B cell (primary cell): ENCODE measurements at regions not wholly inside any gene's neighbourhood (a gene's known extent, or its start where the extent isn't known, plus 50 kb on each side); places are given as distances from the start of the nearest gene placed in this dataset.

Experiments used
- EZH2 ChIP-seq: IDR thresholded peaks from 2 replicates; pipeline ENCODE4 v1.6.1; 2012; ENCODE audit warnings: borderline replicate concordance, low read depth, mild to moderate bottlenecking, moderate library complexity, low read length; ENCODE audit not compliant: insufficient read depth, poor library complexity, severe bottlenecking
- TF ChIP-seq, protein P1 (sequence below): fragments of 200-600 bp; IDR thresholded peaks from one replicate; pipeline ENCODE4 v1.8.0; 2022; ENCODE audit warnings: antibody characterized with exemption, mild to moderate bottlenecking

DNA sequence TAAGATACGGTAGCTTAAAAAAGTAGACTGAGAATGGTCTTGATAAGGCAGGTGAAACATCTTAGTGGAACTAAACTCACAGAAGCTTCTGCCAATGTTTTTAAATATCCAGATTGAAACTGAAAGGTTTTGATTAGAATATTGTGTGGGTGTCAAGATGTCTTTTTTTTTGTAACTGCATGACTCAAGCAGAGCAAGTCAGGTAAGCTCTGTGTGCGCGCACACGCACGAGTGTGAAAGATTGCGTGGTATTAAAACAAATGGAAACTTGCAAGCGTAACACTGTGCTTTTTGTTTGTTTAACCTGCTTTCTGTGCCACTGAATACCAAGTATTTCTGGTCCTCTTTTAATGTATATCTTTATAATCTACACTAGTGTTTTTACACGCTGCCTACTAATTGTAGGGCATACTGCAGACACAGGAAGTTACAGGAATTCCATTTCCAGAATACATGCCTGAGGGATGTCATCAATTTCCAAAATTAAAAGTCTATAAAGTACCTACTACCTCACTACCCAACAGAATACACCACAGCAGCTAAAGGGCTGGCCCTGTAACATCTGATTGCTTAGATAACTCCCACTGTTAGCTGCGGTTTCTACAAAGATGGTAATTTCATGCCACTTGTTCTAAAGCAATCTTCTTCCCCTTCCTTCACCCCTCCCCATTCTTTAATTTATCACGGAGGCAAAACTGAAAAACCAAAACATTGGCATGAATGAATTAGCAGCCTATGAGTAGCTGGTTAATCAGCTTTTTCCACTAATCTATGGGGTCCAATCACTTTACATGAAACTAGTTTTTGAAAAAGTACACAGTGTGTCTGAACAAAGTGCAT is 472.8 kb downstream of the SHQ1 start:
- TF ChIP-seq, protein P1, sequence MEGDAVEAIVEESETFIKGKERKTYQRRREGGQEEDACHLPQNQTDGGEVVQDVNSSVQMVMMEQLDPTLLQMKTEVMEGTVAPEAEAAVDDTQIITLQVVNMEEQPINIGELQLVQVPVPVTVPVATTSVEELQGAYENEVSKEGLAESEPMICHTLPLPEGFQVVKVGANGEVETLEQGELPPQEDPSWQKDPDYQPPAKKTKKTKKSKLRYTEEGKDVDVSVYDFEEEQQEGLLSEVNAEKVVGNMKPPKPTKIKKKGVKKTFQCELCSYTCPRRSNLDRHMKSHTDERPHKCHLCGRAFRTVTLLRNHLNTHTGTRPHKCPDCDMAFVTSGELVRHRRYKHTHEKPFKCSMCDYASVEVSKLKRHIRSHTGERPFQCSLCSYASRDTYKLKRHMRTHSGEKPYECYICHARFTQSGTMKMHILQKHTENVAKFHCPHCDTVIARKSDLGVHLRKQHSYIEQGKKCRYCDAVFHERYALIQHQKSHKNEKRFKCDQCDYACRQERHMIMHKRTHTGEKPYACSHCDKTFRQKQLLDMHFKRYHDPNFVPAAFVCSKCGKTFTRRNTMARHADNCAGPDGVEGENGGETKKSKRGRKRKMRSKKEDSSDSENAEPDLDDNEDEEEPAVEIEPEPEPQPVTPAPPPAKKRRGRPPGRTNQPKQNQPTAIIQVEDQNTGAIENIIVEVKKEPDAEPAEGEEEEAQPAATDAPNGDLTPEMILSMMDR, result no peak
- TF ChIP-seq EZH2, result no peak
